OCI-LY7 (cell line): ENCODE measurements at regions not wholly inside any gene's neighbourhood (a gene's known extent, or its start where the extent isn't known, plus 50 kb on each side); places are given as distances from the start of the nearest gene placed in this dataset.
A peak's percentile ranks its signal among the peaks of the same experiment; 100 is the strongest.

ENCODE experiments used
- BruUV-seq: library from RNA; stranded (reverse); fragments of 400-500 nt; replicated peaks from 2 replicates; lab custom pipeline; 2021; lab: Mats Ljungman, UMichigan
- CTCF ChIA-PET: fragments of 300-600 bp; sonication (Branson Sonifier 250); formaldehyde crosslinking; loops from one replicate; lab custom pipeline; 2022; ENCODE audit warnings: antibody characterized with exemption; ENCODE audit not compliant: unreplicated experiment; lab: Charles Lee
- POLR2A ChIA-PET: fragments of 300-600 bp; sonication (Branson Sonifier 250); formaldehyde crosslinking; loops from one replicate; lab custom pipeline; 2022; ENCODE audit warnings: antibody characterized with exemption; lab: Charles Lee
- DNase-seq: peaks from one replicate; pipeline ENCODE4 v3.0.0-alpha.2; 2015; ENCODE audit warnings: low spot score
- H2AFZ ChIP-seq: fragments of 200-600 bp; sonication (generic), shearing (Covaris generic); 2 replicates; pipeline ENCODE4 v1.6.1; 2014; ENCODE audit warnings: mild to moderate bottlenecking, antibody characterized with exemption, low read length, moderate library complexity
- H3K27ac ChIP-seq: fragments of 200-600 bp; sonication (generic); 2 replicates; pipeline ENCODE4 v1.5.1; 2014; ENCODE audit warnings: mixed run types, low read depth, mild to moderate bottlenecking, moderate library complexity, low read length, inconsistent platforms; ENCODE audit not compliant: poor library complexity, severe bottlenecking
- H3K36me3 ChIP-seq: fragments of 200-600 bp; sonication (generic); 2 replicates; pipeline ENCODE4 v1.6.1; 2014; ENCODE audit warnings: mild to moderate bottlenecking, antibody characterized with exemption, low read length, moderate library complexity, mixed read lengths; ENCODE audit not compliant: insufficient read depth
- H3K4me1 ChIP-seq: fragments of 200-600 bp; sonication (generic); 2 replicates; pipeline ENCODE4 v1.5.1; 2014; ENCODE audit warnings: mild to moderate bottlenecking, low read length; ENCODE audit not compliant: insufficient read depth, poor library complexity, severe bottlenecking
- H3K4me2 ChIP-seq: fragments of 200-600 bp; sonication (generic); 2 replicates; pipeline ENCODE4 v1.6.1; 2014; ENCODE audit warnings: mild to moderate bottlenecking, low read length
- H3K4me3 ChIP-seq: fragments of 200-600 bp; sonication (generic); 2 replicates; pipeline ENCODE4 v1.5.1; 2014; ENCODE audit warnings: mild to moderate bottlenecking, low read depth, low read length; ENCODE audit not compliant: poor library complexity, severe bottlenecking
- H3K79me2 ChIP-seq: fragments of 200-600 bp; sonication (generic); 2 replicates; pipeline ENCODE4 v1.6.1; 2016; ENCODE audit warnings: low read depth, mild to moderate bottlenecking, low read length, moderate library complexity, mixed read lengths; ENCODE audit not compliant: insufficient read depth
- H3K9me2 ChIP-seq: fragments of 200-600 bp; sonication (generic); 2 replicates; pipeline ENCODE4 v1.6.1; 2016; ENCODE audit warnings: mild to moderate bottlenecking, low read length, mixed read lengths; ENCODE audit not compliant: insufficient read depth
- H3K9me3 ChIP-seq: fragments of 200-600 bp; sonication (generic); 2 replicates; pipeline ENCODE4 v1.6.1; 2014; ENCODE audit warnings: mild to moderate bottlenecking, mixed run types, low read length, mixed read lengths
- H4K20me1 ChIP-seq: fragments of 200-600 bp; sonication (generic); 2 replicates; pipeline ENCODE4 v1.6.1; 2014; ENCODE audit warnings: mild to moderate bottlenecking, antibody characterized with exemption, low read length, moderate library complexity, mixed read lengths; ENCODE audit not compliant: insufficient read depth
- EZH2phosphoT487 ChIP-seq: fragments of 200-600 bp; sonication (generic); IDR thresholded peaks from 2 replicates; pipeline ENCODE4 v1.6.1; 2018; ENCODE audit warnings: low read depth, borderline replicate concordance, mild to moderate bottlenecking, mixed run types, antibody characterized with exemption, low read length, moderate library complexity, mixed read lengths
- intact Hi-C: fragments of 100-400 bp; cut with micrococcal nuclease; formaldehyde crosslinking; loops from one replicate; pipeline ENCODE4 v1.10.0; 2022; ENCODE audit not compliant: unreplicated experiment
- TF ChIP-seq, protein P1 (sequence below): fragments of 200-600 bp; sonication (generic); conservative IDR thresholded peaks from 2 replicates; pipeline ENCODE4 v1.5.1; 2014; ENCODE audit warnings: mild to moderate bottlenecking, antibody characterized with exemption, low read length, moderate library complexity, mixed read lengths

- Histone ChIP-seq H4K20me1 (no peaks in the 10 kb centered on the region), H3K4me3 (no peak overlapping the region), H3K79me2 (no peaks in the 10 kb centered on the region), H3K27ac (no peak overlapping the region), H3K4me2 (no peak overlapping the region), H3K36me3 (no peaks in the 10 kb centered on the region), H2AFZ (no peak overlapping the region), H3K9me2 (no peaks in the 10 kb centered on the region), H3K4me1 (no peaks in the 10 kb centered on the region), H3K9me3 (no peaks in the 10 kb centered on the region)
- intact Hi-C loops: no loop called here
- BruUV-seq: no TSS peak
- CTCF ChIA-PET: no interaction called here
- no peak for TF ChIP-seq EZH2phosphoT487
- TF ChIP-seq, protein P1, sequence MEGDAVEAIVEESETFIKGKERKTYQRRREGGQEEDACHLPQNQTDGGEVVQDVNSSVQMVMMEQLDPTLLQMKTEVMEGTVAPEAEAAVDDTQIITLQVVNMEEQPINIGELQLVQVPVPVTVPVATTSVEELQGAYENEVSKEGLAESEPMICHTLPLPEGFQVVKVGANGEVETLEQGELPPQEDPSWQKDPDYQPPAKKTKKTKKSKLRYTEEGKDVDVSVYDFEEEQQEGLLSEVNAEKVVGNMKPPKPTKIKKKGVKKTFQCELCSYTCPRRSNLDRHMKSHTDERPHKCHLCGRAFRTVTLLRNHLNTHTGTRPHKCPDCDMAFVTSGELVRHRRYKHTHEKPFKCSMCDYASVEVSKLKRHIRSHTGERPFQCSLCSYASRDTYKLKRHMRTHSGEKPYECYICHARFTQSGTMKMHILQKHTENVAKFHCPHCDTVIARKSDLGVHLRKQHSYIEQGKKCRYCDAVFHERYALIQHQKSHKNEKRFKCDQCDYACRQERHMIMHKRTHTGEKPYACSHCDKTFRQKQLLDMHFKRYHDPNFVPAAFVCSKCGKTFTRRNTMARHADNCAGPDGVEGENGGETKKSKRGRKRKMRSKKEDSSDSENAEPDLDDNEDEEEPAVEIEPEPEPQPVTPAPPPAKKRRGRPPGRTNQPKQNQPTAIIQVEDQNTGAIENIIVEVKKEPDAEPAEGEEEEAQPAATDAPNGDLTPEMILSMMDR: no peak
- DNase-seq: no peak
- POLR2A ChIA-PET: no interaction called here
Observed at GRCh38 chr17:45662432-45662831, 121.7 kb upstream of the CRHR1 start.

- no peaks in the 10 kb centered on the region for H4K20me1 ChIP-seq
- no peaks in the 10 kb centered on the region for H3K36me3 ChIP-seq
- ChIA-PET CTCF (no interaction called here), POLR2A (no interaction called here)
- DNase-seq: no peak
- BruUV-seq: no TSS peak
- H3K4me2 ChIP-seq: no peak overlapping the region
- H2AFZ ChIP-seq: no peak overlapping the region
- intact Hi-C loops: no loop called here
- no peaks in the 10 kb centered on the region for H3K9me3 ChIP-seq
- no peak for TF ChIP-seq EZH2phosphoT487
- TF ChIP-seq, protein P1: peak; percentile 23; the same call in 1 of the 2 replicates
- H3K79me2 ChIP-seq: no peaks in the 10 kb centered on the region
- no peak overlapping the region for H3K27ac ChIP-seq
- no peaks in the 10 kb centered on the region for H3K9me2 ChIP-seq
- no peaks in the 10 kb centered on the region for H3K4me1 ChIP-seq
- H3K4me3 ChIP-seq: no peak overlapping the region
Observed at GRCh38 chr17:45663772-45664171, 120.3 kb upstream of the CRHR1 start.

- no peak overlapping the region for H3K27ac ChIP-seq
- no peaks in the 10 kb centered on the region for H3K79me2 ChIP-seq
- H3K4me2 ChIP-seq: no peak overlapping the region
- no peaks in the 10 kb centered on the region for H3K36me3 ChIP-seq
- H3K4me3 ChIP-seq: no peak overlapping the region
- H3K9me2 ChIP-seq: no peaks in the 10 kb centered on the region
- intact Hi-C loops: no loop called here
- BruUV-seq: no TSS peak
- H4K20me1 ChIP-seq: no peaks in the 10 kb centered on the region
- TF ChIP-seq EZH2phosphoT487: no peak
- TF ChIP-seq, protein P1: no peak
- H2AFZ ChIP-seq: no peak overlapping the region
- no peak for DNase-seq
- CTCF ChIA-PET: no interaction called here
- no peaks in the 10 kb centered on the region for H3K4me1 ChIP-seq
- H3K9me3 ChIP-seq: no peaks in the 10 kb centered on the region
- POLR2A ChIA-PET: no interaction called here
Observed at GRCh38 chr17:45664921-45665320, 119.2 kb upstream of the CRHR1 start.
